ENCODE measurements at regions not wholly inside any gene's neighbourhood (a gene's known extent, or its start where the extent isn't known, plus 50 kb on each side); places are given as distances from the start of the nearest gene placed in this dataset.

DNA sequence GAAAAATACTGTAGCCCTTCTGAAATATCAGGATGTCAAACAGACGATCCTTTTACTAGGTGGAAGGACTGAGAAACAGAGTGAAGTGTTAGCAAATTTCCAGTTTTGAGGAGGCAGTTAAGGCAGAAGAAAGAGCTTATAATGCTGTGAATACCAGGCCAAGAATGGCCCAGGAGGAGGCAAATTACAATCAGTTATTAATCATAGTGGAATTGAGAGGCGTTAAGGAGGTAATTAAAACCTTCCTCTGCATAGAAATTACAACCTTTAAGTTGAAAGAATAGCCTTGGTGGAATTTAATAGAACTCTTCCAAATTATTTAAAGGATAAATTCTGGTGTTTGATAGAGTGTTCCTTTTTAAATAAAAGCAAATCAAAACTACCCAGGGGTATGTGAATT is 590.9 kb upstream of the SEL1L start:
- POLR2A ChIA-PET = no interaction called here
- no peak for DNase-seq (ENCODE audit: low read depth in 1 of 2, low spot score in 1 of 2)

DNA sequence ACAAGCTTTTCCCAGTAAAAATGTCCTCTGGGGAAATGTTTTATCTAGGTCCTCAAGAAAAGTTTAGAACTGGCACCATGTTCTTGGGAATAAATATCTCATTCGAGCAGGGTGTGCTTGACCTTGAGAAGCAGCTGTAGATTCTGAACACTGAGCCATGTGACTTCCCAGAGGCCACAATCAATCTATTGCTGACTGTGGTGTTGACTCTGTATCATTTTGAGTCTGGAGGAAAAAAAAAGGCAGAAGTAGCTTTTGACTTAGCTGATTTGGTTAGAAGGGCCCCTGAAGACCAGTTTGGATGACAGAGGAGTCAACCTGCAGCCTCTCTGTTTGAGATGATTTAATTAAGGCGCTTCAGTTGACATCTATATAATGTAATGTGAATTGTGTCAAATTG is 592.4 kb upstream of the SEL1L start:
- POLR2A ChIA-PET = no interaction called here
- CTCF ChIA-PET = no interaction called here
- no peak overlapping the region for H3K4me2 ChIP-seq
- no peak for ATAC-seq
- DNase-seq (ENCODE audit: low read depth in 1 of 2, low spot score in 1 of 2) = no peak
- H3K27ac ChIP-seq = no peak overlapping the region
- H3K4me1 ChIP-seq = no peaks in the 10 kb centered on the region
- H3K4me3 ChIP-seq = no peak overlapping the region
- 0 out of 3 replicates have a peak, but pooled peaks cover 4% of the 10 kb centered on the region for H3K9me3 ChIP-seq
- no peak for FAIRE-seq
- WGBS (ENCODE audit: missing lambda C conversion rate) = 5% methylated on average over 2 of the region's 2 CpGs
- TF ChIP-seq, protein P1, sequence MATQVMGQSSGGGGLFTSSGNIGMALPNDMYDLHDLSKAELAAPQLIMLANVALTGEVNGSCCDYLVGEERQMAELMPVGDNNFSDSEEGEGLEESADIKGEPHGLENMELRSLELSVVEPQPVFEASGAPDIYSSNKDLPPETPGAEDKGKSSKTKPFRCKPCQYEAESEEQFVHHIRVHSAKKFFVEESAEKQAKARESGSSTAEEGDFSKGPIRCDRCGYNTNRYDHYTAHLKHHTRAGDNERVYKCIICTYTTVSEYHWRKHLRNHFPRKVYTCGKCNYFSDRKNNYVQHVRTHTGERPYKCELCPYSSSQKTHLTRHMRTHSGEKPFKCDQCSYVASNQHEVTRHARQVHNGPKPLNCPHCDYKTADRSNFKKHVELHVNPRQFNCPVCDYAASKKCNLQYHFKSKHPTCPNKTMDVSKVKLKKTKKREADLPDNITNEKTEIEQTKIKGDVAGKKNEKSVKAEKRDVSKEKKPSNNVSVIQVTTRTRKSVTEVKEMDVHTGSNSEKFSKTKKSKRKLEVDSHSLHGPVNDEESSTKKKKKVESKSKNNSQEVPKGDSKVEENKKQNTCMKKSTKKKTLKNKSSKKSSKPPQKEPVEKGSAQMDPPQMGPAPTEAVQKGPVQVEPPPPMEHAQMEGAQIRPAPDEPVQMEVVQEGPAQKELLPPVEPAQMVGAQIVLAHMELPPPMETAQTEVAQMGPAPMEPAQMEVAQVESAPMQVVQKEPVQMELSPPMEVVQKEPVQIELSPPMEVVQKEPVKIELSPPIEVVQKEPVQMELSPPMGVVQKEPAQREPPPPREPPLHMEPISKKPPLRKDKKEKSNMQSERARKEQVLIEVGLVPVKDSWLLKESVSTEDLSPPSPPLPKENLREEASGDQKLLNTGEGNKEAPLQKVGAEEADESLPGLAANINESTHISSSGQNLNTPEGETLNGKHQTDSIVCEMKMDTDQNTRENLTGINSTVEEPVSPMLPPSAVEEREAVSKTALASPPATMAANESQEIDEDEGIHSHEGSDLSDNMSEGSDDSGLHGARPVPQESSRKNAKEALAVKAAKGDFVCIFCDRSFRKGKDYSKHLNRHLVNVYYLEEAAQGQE (IDR thresholded peaks at IDR 0.05) = no peak
- no peak for TF ChIP-seq FOSL2 (IDR thresholded peaks at IDR 0.05)
- TF ChIP-seq FOSL2 (CRISPR knock-in tag; IDR thresholded peaks at IDR 0.05) = no peak
- no peak for TF ChIP-seq JUN (IDR thresholded peaks at IDR 0.05)
- TF ChIP-seq EP300 (IDR thresholded peaks at IDR 0.05) = no peak
- TF ChIP-seq, protein P2, sequence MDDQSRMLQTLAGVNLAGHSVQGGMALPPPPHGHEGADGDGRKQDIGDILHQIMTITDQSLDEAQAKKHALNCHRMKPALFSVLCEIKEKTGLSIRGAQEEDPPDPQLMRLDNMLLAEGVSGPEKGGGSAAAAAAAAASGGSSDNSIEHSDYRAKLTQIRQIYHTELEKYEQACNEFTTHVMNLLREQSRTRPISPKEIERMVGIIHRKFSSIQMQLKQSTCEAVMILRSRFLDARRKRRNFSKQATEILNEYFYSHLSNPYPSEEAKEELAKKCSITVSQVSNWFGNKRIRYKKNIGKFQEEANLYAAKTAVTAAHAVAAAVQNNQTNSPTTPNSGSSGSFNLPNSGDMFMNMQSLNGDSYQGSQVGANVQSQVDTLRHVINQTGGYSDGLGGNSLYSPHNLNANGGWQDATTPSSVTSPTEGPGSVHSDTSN (IDR thresholded peaks at IDR 0.05) = no peak
- TF ChIP-seq FOSB (CRISPR knock-in tag; IDR thresholded peaks at IDR 0.05) = no peak
- TF ChIP-seq JUNB (IDR thresholded peaks at IDR 0.05) = no peak
- TF ChIP-seq, protein P3, sequence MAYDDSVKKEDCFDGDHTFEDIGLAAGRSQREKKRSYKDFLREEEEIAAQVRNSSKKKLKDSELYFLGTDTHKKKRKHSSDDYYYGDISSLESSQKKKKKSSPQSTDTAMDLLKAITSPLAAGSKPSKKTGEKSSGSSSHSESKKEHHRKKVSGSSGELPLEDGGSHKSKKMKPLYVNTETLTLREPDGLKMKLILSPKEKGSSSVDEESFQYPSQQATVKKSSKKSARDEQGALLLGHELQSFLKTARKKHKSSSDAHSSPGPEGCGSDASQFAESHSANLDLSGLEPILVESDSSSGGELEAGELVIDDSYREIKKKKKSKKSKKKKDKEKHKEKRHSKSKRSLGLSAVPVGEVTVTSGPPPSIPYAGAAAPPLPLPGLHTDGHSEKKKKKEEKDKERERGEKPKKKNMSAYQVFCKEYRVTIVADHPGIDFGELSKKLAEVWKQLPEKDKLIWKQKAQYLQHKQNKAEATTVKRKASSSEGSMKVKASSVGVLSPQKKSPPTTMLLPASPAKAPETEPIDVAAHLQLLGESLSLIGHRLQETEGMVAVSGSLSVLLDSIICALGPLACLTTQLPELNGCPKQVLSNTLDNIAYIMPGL (CRISPR knock-in tag; IDR thresholded peaks at IDR 0.05; ENCODE audit: borderline replicate concordance) = no peak
- TF ChIP-seq, protein P4, sequence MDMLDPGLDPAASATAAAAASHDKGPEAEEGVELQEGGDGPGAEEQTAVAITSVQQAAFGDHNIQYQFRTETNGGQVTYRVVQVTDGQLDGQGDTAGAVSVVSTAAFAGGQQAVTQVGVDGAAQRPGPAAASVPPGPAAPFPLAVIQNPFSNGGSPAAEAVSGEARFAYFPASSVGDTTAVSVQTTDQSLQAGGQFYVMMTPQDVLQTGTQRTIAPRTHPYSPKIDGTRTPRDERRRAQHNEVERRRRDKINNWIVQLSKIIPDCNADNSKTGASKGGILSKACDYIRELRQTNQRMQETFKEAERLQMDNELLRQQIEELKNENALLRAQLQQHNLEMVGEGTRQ (IDR thresholded peaks at IDR 0.05) = no peak
- no peak for TF ChIP-seq RAD21 (conservative IDR thresholded peaks at IDR 0.05 in 1 of 2, IDR thresholded peaks at IDR 0.05 in 1 of 2)
- TF ChIP-seq FOXS1 (CRISPR knock-in tag; IDR thresholded peaks at IDR 0.05) = no peak
- TF ChIP-seq CBX2 (IDR thresholded peaks at IDR 0.05; ENCODE audit: borderline replicate concordance, low read depth) = no peak
- no peak for TF ChIP-seq HOXB13 (CRISPR knock-in tag; IDR thresholded peaks at IDR 0.05; ENCODE audit: low read depth)
- no peak for TF ChIP-seq CHD4 (IDR thresholded peaks at IDR 0.05; ENCODE audit: borderline replicate concordance)
- no peak for TF ChIP-seq MAFK (IDR thresholded peaks at IDR 0.05; ENCODE audit: partially characterized antibody)
- TF ChIP-seq, protein P5, sequence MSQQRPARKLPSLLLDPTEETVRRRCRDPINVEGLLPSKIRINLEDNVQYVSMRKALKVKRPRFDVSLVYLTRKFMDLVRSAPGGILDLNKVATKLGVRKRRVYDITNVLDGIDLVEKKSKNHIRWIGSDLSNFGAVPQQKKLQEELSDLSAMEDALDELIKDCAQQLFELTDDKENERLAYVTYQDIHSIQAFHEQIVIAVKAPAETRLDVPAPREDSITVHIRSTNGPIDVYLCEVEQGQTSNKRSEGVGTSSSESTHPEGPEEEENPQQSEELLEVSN (IDR thresholded peaks at IDR 0.05; ENCODE audit: borderline replicate concordance, low read depth) = no peak

More for the DNA sequence above, 590.9 kb upstream of the SEL1L start:
- no peak for FAIRE-seq
- TF ChIP-seq NPAS2 (CRISPR knock-in tag; IDR thresholded peaks at IDR 0.05; ENCODE audit: borderline replicate concordance) (no peak), HDAC2 (IDR thresholded peaks at IDR 0.05) (no peak), CHD4 (IDR thresholded peaks at IDR 0.05; ENCODE audit: borderline replicate concordance) (no peak), RNF2 (IDR thresholded peaks at IDR 0.05; ENCODE audit: borderline replicate concordance, low read depth) (no peak), JUNB (IDR thresholded peaks at IDR 0.05) (no peak), CHD2 (IDR thresholded peaks at IDR 0.05; ENCODE audit: low read length, partially characterized antibody) (no peak), POLR2A (IDR thresholded peaks at IDR 0.05; ENCODE audit: low read length) (no peak), ZNF302 (CRISPR knock-in tag; IDR thresholded peaks at IDR 0.05) (no peak), MAZ (IDR thresholded peaks at IDR 0.05; ENCODE audit: borderline replicate concordance, low read depth, low read length) (no peak), CEBPB (IDR thresholded peaks at IDR 0.05) (no peak), BHLHE40 (IDR thresholded peaks at IDR 0.05; ENCODE audit: low read depth, low read length) (no peak), SREBF2 (IDR thresholded peaks at IDR 0.05) (no peak), POLR2AphosphoS2 (conservative IDR thresholded peaks at IDR 0.05; ENCODE audit: low read length) (no peak), SMC3 (IDR thresholded peaks at IDR 0.05) (no peak), KDM5A (IDR thresholded peaks at IDR 0.05) (no peak), FOSL2 (IDR thresholded peaks at IDR 0.05) (no peak), FOSL2 (CRISPR knock-in tag; IDR thresholded peaks at IDR 0.05) (no peak)
- TF ChIP-seq, protein P6, sequence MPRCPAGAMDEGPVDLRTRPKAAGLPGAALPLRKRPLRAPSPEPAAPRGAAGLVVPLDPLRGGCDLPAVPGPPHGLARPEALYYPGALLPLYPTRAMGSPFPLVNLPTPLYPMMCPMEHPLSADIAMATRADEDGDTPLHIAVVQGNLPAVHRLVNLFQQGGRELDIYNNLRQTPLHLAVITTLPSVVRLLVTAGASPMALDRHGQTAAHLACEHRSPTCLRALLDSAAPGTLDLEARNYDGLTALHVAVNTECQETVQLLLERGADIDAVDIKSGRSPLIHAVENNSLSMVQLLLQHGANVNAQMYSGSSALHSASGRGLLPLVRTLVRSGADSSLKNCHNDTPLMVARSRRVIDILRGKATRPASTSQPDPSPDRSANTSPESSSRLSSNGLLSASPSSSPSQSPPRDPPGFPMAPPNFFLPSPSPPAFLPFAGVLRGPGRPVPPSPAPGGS (IDR thresholded peaks at IDR 0.05) = no peak
- TF ChIP-seq, protein P7, sequence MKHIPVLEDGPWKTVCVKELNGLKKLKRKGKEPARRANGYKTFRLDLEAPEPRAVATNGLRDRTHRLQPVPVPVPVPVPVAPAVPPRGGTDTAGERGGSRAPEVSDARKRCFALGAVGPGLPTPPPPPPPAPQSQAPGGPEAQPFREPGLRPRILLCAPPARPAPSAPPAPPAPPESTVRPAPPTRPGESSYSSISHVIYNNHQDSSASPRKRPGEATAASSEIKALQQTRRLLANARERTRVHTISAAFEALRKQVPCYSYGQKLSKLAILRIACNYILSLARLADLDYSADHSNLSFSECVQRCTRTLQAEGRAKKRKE (CRISPR knock-in tag; IDR thresholded peaks at IDR 0.05; ENCODE audit: low read depth) = no peak
- TF ChIP-seq, protein P8, sequence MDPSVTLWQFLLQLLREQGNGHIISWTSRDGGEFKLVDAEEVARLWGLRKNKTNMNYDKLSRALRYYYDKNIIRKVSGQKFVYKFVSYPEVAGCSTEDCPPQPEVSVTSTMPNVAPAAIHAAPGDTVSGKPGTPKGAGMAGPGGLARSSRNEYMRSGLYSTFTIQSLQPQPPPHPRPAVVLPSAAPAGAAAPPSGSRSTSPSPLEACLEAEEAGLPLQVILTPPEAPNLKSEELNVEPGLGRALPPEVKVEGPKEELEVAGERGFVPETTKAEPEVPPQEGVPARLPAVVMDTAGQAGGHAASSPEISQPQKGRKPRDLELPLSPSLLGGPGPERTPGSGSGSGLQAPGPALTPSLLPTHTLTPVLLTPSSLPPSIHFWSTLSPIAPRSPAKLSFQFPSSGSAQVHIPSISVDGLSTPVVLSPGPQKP (IDR thresholded peaks at IDR 0.05; ENCODE audit: low read depth, low read length) = no peak
- Histone ChIP-seq H3K9me3 (0 out of 3 replicates have a peak, but pooled peaks cover 4% of the 10 kb centered on the region), H3K4me1 (no peaks in the 10 kb centered on the region), H3K4me2 (no peak overlapping the region), H3K4me3 (no peak overlapping the region), H3K27ac (no peak overlapping the region)
- 2% methylated on average over 2 of the region's 2 CpGs for WGBS (ENCODE audit: missing lambda C conversion rate)
- ATAC-seq = no peak
- CTCF ChIA-PET = no interaction called here
